ENCODE measurements at regions not wholly inside any gene's neighbourhood (a gene's known extent, or its start where the extent isn't known, plus 50 kb on each side); places are given as distances from the start of the nearest gene placed in this dataset.

- TF ChIP-seq, protein P1, sequence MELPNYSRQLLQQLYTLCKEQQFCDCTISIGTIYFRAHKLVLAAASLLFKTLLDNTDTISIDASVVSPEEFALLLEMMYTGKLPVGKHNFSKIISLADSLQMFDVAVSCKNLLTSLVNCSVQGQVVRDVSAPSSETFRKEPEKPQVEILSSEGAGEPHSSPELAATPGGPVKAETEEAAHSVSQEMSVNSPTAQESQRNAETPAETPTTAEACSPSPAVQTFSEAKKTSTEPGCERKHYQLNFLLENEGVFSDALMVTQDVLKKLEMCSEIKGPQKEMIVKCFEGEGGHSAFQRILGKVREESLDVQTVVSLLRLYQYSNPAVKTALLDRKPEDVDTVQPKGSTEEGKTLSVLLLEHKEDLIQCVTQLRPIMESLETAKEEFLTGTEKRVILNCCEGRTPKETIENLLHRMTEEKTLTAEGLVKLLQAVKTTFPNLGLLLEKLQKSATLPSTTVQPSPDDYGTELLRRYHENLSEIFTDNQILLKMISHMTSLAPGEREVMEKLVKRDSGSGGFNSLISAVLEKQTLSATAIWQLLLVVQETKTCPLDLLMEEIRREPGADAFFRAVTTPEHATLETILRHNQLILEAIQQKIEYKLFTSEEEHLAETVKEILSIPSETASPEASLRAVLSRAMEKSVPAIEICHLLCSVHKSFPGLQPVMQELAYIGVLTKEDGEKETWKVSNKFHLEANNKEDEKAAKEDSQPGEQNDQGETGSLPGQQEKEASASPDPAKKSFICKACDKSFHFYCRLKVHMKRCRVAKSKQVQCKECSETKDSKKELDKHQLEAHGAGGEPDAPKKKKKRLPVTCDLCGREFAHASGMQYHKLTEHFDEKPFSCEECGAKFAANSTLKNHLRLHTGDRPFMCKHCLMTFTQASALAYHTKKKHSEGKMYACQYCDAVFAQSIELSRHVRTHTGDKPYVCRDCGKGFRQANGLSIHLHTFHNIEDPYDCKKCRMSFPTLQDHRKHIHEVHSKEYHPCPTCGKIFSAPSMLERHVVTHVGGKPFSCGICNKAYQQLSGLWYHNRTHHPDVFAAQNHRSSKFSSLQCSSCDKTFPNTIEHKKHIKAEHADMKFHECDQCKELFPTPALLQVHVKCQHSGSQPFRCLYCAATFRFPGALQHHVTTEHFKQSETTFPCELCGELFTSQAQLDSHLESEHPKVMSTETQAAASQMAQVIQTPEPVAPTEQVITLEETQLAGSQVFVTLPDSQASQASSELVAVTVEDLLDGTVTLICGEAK (IDR thresholded peaks at IDR 0.05; ENCODE audit: borderline replicate concordance) = no peak
Observed at GRCh38 chr6:95233879-95234278, 343.5 kb upstream of the MANEA start (continued).

GRCh38 chr6:95240514-95240913 lies 336.8 kb upstream of the MANEA start:
- BruUV-seq (replicated peaks) = no TSS peak
- Histone ChIP-seq H3K9me3 (replicated peaks; ENCODE audit: control insufficient read depth, insufficient read depth, low read length) (no peaks in the 10 kb centered on the region), H4K20me1 (ENCODE audit: control insufficient read depth, insufficient read depth) (no peaks in the 10 kb centered on the region), H3K27ac (ENCODE audit: control insufficient read depth, insufficient read depth) (no peak overlapping the region), H3K4me1 (ENCODE audit: control insufficient read depth, insufficient read depth, low read length) (no peaks in the 10 kb centered on the region), H2AFZ (ENCODE audit: control insufficient read depth, low read depth, low read length) (no peak overlapping the region), H3K4me3 (no peak overlapping the region), H3K36me3 (ENCODE audit: control insufficient read depth in 2 of 2, insufficient read depth in 2 of 2, low read length in 1 of 2) (no peaks in the 10 kb centered on the region), H3K27me3 (replicated peaks in 1 of 2; ENCODE audit: control insufficient read depth in 2 of 2, insufficient read depth in 2 of 2, low read length in 1 of 2) (no peaks in the 10 kb centered on the region), H3K4me2 (ENCODE audit: control insufficient read depth, insufficient read depth) (no peak overlapping the region), H3K9ac (ENCODE audit: control insufficient read depth, insufficient read depth, low read length) (no peak overlapping the region), H3K79me2 (ENCODE audit: control insufficient read depth, insufficient read depth, low read length) (no peaks in the 10 kb centered on the region)
- ATAC-seq = no peak
- TF ChIP-seq HCFC1 (IDR thresholded peaks at IDR 0.05; ENCODE audit: low read length) (no peak), FOXK2 (IDR thresholded peaks at IDR 0.05) (no peak), STAT3 (IDR thresholded peaks at IDR 0.05; ENCODE audit: low read depth, low read length) (no peak), MAX (IDR thresholded peaks at IDR 0.05; ENCODE audit: low read depth, low read length) (no peak), POLR2A (IDR thresholded peaks at IDR 0.05; ENCODE audit: low read depth, low read length) (no peak), BCL3 (IDR thresholded peaks at IDR 0.05; ENCODE audit: borderline replicate concordance, insufficient read depth, low read depth, low read length, poor library complexity, severe bottlenecking) (no peak), WRNIP1 (IDR thresholded peaks at IDR 0.05; ENCODE audit: borderline replicate concordance, low read depth, low read length) (no peak), TBL1XR1 (IDR thresholded peaks at IDR 0.05; ENCODE audit: low read depth, low read length) (no peak), HDAC2 (IDR thresholded peaks at IDR 0.05) (no peak)
- TF ChIP-seq, protein P2, sequence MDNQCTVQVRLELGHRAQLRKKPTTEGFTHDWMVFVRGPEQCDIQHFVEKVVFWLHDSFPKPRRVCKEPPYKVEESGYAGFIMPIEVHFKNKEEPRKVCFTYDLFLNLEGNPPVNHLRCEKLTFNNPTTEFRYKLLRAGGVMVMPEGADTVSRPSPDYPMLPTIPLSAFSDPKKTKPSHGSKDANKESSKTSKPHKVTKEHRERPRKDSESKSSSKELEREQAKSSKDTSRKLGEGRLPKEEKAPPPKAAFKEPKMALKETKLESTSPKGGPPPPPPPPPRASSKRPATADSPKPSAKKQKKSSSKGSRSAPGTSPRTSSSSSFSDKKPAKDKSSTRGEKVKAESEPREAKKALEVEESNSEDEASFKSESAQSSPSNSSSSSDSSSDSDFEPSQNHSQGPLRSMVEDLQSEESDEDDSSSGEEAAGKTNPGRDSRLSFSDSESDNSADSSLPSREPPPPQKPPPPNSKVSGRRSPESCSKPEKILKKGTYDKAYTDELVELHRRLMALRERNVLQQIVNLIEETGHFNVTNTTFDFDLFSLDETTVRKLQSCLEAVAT (IDR thresholded peaks at IDR 0.05) = no peak
- TF ChIP-seq, protein P3, sequence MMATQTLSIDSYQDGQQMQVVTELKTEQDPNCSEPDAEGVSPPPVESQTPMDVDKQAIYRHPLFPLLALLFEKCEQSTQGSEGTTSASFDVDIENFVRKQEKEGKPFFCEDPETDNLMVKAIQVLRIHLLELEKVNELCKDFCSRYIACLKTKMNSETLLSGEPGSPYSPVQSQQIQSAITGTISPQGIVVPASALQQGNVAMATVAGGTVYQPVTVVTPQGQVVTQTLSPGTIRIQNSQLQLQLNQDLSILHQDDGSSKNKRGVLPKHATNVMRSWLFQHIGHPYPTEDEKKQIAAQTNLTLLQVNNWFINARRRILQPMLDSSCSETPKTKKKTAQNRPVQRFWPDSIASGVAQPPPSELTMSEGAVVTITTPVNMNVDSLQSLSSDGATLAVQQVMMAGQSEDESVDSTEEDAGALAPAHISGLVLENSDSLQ (IDR thresholded peaks at IDR 0.05) = no peak
- TF ChIP-seq, protein P4, sequence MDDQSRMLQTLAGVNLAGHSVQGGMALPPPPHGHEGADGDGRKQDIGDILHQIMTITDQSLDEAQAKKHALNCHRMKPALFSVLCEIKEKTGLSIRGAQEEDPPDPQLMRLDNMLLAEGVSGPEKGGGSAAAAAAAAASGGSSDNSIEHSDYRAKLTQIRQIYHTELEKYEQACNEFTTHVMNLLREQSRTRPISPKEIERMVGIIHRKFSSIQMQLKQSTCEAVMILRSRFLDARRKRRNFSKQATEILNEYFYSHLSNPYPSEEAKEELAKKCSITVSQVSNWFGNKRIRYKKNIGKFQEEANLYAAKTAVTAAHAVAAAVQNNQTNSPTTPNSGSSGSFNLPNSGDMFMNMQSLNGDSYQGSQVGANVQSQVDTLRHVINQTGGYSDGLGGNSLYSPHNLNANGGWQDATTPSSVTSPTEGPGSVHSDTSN (IDR thresholded peaks at IDR 0.05; ENCODE audit: insufficient replicate concordance, low read depth, low read length) = no peak
- in situ Hi-C loops (cut with MboI) = no loop called here
- ChIA-PET CTCF (interaction anchor here (0.6 kb wide), 1 partner anchor 11 kb away, joined by 3 read pairs; no protein-coding TSS in a partner anchor), RAD21 (ENCODE audit: unreplicated experiment) (no interaction called here), POLR2A (no interaction called here), SMC1A (ENCODE audit: uncharacterized antibody, unreplicated experiment) (no interaction called here)
- intact Hi-C loops (cut with micrococcal nuclease; ENCODE audit: unreplicated experiment) = no loop called here
- FAIRE-seq = no peak
- no peak for DNase-seq (ENCODE audit: low read depth, low spot score)

Measured in GM12878 (cell line).